Occipital lobe (tissue), 1 donor: ENCODE measurements at regions not wholly inside any gene's neighbourhood (a gene's known extent, or its start where the extent isn't known, plus 50 kb on each side); places are given as distances from the start of the nearest gene placed in this dataset.
A peak's percentile ranks its signal among the peaks of the same experiment; 100 is the strongest.

Experiments
- DNase-seq: peaks from one replicate; lab custom pipeline; 2025; lab: John Stamatoyannopoulos, UW

DNA sequence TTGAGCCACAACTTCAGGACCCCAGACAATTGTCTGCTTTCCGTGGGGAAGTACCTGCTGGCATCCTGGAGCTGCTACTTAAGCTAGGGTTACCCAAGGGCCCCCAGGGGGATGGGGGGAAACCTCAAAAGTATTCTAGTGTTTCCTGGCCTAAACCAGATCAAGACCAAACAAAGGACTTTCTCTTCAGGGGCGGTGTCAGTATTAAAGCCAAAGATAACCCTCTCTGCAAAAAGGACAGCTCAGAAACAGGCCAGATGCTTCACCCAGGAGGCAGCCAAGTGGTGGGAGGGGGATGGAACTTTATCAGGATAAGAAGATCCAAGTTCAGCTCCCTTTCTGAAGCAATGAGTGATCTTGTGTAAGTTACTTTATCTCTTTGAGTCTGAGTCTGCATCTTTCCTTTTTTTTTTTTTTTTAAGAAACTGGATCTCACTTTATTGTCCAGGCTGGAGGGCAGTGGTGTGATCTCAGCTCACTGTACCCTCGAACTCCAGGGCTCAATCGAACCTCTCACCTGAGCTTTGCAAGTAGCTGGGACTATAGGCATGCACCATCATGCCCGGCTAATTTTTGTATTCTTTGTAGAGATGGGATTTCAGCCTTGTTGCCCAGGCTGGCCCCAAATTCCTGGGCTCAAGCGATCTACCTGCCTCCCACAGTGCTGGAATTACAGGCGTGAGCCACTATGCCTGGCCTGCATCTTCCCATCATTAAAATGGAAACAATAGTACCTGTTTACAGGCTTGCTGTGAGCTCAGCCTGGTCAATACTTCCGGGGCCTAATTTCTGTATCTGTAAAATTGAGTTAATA is 151.8 kb upstream of the PTPRM start:
- DNase-seq, result no peak

DNA sequence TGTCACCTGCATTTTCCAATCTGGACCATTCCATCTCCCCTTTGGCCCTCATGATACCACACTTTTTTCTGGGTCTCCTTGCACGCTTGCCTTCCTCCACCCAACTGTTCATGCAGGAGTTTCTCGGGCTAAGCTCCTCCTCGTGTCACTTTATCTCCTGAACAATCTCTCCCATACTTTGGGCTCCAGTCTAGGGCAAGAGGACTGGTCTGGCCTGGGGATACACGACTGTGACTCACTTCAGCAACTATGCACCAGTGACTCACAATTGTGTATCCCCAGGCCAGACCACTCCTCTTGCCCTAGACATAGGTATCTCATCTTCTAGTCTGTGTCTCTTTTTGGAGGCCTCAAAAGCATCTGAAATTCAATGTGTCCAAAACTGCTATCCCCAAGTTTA is 149.4 kb upstream of the PTPRM start:
- DNase-seq, result no peak

DNA sequence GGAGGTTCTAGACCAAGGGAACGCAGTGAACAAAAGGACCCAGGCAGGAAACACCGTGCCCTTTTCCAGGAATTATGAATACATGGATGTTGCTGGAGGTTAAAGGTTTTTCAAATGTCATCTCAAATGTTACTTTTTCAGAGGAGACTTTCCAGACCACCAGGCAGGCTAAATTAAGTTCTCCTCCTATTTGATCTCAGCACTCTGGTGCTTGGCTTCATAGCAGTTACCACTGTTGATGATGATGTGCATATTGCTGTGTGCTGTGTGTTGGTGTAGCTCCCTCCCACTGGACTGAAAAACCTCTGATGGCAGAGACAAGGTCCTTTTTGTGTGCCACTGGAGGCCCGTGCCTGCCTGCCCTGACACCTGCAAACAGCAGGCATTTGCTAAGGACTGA is 137.3 kb upstream of the PTPRM start:
- DNase-seq, result no peak

DNA sequence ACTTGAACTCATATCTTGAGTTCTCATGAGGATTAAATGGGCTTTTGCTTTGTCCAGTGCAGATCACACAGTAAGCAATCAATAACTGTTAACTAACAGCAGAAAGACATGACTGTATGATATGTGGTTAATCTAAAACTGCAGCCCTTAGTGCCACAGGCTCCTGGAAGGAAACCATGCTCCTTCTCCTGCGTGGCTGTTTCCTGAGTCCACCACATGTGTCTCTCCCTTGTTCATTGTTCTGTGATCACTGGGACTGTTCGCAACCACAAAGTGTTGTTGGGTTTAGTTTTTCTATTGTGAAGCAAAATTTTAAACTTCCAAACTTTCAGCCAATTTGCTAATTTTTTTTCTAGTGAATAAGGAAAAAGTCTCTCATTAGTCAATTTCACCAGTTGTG is 130.9 kb upstream of the PTPRM start:
- DNase-seq, result no peak

DNA sequence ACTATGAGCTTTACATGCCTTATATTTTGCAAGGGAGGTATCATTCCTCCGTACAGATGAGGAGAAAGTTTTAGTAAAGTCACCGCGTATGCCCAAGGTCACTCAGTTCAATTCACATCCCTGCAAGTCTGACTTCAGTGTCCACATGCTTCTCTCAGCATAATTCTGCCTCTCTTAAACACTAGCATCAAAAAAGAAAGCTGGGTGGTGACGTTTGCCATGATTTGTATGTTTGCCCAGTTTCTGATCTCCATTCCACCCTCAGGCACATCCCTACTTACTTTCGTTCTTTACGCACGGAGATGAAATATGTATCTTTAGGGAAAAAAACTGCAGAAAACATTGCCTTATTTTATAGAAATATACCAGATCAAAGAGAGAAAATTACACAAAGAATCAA is 129.2 kb upstream of the PTPRM start:
- DNase-seq, result no peak

DNA sequence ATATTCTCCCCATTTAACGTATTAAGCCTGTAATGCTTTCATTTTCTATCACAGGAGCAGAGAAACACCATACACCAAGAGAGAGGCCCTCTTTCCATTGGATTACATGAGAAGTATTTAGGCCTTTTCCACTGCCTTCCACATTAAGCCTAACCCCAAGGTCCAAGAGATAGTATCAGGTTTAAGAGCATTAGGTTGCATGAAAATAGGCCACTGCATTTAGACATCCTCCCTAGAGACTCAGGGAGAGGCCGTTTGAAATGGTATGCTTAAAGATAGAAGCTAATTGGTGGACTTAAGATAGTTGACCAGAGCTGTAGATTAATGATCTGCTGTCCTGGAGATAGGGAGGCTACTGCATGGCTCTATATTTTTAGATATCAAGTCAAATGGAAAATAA is 128.5 kb upstream of the PTPRM start:
- no peak for DNase-seq

DNA sequence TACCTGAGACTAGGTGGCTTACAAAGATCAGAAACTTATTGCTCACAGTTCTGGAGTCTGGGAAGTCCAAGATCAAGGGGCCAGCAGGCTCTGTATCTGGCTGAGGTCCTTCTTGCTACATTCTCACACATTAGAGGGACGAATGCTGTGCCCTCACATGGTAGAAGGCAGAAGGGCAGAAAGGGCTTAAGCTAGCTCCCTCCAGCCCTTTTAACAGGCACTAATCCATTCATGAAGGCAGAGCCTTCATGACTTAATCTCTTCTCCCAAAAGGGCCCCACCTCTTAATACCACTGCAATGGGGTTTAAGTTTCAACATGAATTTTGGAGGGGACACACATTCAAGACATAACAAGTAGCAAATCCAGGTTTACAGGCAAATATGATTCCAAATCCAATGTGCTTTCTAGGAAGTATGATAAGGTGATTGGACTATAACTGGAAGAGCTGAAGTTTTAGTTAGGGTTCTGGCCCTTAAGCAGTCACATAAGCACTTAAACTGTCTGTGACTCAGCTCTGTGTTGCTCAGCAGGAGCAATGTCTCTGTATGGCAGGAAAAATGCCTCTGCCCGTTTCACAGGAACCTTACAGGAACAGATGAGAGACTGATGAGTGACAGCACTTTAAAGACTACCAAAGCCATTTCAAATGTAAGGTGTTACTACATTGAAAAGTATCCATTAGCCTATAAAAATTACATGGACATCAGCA is 119.6 kb upstream of the PTPRM start:
- no peak for DNase-seq

DNA sequence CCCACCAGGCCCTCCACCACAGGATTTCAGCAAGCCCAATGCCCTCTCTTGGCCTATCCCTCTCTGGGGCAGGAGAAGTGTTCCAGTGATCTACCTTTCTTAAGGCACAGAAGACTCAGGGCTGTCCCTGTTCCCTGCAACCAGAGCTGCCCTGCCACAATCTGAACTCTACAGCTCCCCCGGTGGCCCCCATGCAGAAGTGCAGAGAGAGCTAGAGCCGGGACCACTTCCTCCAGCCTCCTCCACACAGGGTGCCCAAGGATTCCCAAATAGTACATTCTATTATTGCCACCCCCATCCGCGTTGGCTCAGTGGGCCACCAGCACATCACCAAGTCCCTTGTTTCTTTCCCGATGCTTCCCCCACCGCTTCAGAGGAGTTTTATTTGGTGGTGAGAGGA is 114.8 kb upstream of the PTPRM start:
- DNase-seq, result no peak

DNA sequence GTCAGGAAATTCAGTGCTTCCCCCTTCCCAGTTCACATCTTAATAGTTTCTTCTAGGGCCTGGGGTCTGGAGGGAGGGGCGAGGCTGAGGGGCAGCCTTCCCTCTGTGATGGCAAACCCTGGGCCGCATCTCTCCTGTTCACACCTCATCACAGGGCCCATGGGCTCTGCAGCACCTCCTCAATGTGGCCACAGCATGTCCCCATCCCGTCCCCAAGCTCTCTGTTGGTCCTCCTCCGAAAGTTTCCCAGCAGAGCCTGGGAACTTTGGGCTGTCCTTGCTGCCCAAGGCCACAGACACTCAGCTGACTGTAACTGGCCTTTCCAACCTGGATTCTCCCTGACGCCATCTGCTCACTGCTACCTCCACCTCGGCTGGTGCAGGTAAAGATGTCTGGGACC is 112.7 kb upstream of the PTPRM start:
- no peak for DNase-seq

DNA sequence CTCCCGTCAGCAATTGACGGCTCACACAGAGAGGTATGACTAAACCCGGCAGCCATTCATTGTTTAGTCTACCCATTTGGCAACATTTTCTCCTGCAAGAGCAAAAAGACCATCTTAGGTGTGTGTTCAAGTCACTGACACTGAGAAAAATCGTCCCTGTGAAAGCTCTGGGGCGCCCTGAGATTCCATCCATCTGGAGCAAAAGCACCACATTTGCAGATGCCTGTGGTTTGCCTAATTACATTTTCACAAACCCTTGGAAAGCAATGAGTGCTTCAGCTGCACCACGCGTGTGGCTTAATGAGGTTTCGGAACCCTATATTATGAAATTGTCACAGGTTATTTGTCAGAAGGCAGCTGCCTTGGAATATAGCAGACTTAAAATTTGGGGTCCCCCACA is 110.7 kb upstream of the PTPRM start:
- no peak for DNase-seq

DNA sequence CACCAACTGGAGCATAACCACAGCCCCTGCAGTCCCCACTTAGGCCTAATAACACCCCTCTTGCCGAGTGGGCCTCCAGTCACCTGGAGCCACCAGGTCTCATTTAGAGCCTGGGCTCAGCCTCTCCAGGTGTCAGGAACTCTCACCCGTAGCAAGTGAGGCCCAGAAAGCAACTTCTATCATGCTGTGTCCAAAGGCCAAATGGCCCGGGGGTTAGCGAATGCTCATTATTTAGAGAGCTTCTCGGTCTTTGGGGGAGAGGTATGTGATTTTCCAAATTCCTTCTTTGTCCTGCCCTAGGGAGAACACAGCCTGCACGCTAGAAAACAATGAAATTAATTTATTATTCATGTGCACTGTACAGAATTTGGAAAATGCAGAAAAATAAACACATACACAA is 109.9 kb upstream of the PTPRM start:
- no peak for DNase-seq

DNA sequence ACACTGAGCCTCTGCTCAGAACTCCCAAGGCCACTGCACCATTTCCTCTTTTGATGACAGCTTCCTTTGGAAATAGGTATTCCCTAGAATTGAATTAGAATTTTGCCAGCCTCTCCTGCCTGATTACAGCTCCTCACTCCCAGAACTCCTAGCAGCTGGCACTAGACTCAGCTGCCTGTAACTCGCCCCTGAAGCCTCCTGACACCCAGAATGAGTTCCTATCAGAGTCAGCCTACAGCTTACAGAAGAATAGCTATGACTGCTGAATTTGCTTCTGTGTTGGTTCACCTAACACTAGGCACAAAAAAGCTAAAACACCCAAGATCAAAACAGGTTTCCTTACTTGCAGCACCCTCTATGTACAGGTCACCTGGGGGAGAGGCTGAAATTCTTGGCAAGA is 108.2 kb upstream of the PTPRM start:
- DNase-seq, result no peak

DNA sequence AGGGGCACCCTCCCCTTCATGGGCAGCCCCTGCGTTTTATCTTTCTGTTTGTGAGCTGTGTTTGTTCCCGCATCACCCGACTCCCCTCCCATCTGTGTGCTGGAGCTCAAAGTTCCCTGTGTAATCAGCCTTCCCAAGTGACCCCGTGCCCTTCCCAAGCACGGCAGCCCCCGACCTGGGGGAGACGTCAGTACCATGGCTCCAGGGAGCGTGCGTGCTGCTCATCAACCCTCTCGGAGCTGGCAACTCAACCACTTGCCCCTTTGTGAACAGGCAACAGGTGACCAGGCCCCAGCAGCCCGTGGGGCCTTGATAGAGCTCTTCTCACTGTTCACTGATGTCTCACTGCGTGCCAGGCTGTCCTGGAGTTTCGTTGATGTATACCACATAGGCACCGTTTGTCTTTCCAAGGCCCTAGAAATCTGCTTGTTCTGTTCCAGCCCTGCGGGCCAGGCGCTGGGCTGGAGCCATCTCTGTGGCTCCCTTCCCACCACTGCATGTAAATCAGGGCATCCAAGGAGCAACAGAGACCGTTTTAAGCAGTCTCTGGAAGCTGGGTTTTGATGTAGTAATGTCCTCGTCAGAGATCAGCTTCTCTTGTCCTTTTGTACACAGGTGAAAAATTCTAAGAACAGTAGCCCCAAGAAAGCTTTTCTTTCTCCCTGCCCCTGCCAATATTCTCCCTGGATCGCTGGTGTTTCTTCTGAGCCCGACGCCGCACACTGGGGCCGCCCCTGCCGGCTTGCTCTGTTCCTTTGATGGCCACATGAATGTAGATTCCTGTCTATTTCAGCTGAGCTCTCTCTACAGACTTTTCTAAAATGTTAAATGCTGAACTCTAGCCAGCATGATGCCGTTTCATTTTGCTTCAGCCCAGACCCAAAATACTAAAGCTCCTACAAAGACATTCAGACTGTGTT is 107.0 kb upstream of the PTPRM start:
- peak; percentile 41 for DNase-seq

DNA sequence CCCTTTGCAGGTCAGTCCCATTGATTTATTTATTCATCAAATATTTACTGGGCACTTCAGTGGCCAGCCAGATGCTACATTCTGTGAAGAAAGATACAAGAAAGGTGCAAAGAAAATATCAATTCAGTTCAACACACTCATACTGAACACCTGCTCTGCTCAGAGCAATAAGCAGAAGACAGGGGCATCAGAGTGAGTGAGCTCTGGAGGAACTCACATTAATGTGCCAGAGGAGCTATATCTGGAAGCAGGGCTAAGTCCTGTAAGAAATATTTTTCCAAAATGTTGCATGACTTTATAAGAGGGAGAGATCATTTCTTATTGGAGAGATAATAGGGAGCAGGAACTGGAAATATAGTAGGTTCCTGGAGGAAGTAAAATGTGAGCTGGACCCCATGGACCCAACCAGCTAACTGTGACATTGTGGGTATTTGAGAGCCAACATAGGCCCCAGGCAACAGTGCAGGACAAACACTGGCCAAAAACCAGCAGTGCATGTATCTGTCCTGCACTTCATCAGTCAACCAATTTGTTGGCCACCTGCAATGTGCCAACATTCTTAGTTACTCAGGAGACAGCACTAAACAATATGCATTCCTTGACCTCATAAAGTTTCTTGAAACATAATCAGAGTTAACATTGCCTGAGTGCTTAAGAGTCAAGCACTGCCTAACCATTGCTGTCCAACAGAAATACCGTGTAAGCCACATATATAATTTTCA is 102.7 kb upstream of the PTPRM start:
- no peak for DNase-seq

DNA sequence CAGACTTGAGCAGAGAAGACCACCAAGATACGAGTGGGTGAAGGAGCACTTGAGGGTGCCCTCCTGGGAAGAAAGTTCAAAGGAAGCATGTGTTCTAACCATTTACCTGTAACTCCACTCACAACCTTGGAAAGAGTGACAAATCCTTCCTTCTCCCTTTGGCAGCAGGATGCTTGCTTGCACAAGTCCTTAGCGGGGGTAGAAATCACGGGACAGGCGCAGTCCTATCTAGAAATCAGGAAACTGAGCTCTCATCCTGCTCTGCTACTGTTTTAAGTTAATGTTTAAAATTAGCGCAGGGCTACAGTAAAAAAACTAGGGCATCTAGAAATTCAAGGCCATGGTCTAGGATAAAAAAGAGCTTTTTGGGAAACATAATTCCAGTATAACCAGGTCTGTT is 100.9 kb upstream of the PTPRM start:
- DNase-seq, result no peak

DNA sequence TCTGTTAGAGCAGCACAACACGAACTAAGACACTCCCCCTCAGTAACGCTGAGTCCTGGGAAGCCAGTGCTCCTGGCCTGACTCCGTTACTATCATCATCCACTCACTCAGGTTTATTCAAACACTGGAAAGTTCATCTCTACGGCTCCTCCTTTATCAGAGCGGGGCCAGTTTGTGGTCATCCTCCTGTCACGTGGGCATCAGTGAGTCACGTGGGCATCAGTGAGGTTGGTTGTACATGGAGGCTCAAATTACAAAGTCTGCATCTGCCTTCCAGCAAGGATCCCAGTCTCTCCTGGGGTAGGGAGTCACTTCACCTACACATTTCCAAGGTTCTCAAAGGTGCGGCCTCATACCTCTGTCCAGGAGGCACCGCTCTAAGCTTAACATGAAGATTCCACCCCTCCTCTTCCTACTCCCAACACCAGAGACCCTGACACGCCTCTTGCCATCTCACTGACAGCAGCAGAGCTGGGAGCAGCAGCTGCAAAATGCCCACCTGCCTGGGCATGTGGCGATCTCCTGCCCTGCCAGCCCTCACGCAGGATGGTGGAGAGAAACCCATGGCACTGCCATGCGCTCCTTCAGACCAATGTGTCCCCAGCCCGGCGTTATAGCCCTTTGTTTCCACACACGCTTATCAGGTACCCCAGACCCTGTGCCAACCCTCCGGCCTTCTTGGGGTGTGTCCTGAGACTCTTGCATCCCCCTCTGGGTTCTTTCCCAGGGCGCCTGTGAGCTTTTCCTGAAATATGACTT is 99.2 kb upstream of the PTPRM start:
- DNase-seq, result no peak

DNA sequence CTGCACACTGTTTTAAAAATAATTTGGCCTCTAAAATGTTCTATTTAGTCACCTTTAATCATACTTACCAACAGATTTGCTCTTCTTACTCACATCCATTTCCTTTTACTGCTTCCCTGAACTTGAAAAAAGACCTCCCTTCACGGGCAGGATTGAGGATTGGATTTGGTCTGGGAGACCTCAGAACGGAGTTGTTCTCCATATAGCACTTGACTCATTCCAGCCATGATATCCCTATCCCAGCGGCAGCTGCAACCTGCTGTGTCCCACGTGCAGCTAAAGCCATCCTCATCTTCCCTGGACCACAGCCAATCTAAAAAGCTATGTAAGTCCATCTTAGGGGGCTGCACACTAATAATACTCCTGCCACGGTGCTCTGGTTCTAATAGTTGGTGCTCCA is 97.0 kb upstream of the PTPRM start:
- DNase-seq, result no peak

DNA sequence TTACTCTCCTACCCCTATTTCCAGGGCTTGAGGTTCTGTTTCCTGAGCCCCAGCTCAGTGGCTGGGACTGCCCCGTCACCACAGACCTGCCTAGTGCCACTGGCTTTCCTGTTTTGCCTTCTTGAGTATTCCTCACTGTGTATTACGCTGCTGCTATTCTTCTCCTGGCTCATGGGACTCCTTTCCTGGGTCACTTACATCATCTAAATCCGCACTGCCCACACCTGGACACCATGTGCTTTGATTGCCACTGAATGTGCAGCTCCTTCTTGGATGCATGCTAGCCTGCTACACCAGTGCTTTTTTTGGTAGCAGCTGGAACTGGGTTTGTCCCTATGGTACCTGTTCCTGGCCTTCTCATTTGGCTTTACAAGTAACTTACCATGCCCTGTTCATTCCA is 96.6 kb upstream of the PTPRM start:
- DNase-seq, result no peak

DNA sequence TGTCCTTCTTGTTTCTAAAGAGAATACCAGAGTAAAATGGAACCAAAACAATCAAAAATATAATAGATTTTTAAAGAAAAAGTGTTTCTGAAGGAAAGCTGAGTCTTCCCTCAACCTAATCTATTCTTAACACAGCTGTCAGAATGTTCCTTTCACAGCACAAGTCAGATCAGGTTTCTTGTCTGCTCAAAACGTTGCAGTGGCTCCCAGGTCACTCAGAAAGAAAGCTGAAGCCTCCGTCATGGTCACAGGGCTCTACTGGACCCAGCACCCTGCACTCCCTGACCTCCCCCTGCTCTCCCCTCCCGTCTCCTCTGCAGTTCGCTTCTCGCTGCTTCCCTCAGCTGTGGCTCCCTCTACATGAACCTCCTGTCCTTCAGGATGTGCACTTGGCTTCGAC is 90.7 kb upstream of the PTPRM start:
- no peak for DNase-seq

DNA sequence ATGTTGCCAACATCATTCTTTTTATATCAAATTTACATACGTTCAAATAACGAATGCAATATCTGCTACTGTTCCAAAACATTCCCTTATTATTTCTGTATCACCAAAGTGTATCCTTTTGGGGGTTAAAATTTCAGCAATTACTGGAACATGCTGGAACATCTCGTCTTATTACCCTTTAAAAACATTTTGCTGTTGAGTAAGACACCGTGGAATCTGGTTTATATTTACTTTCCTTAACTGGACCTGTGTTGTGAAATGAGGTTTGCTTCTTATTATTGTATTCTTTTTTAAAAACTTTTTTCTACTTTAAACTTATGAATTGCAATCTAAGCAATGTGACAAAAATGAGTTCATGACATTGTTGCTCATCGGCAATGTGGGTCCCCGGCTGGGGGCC is 87.4 kb upstream of the PTPRM start:
- no peak for DNase-seq

DNA sequence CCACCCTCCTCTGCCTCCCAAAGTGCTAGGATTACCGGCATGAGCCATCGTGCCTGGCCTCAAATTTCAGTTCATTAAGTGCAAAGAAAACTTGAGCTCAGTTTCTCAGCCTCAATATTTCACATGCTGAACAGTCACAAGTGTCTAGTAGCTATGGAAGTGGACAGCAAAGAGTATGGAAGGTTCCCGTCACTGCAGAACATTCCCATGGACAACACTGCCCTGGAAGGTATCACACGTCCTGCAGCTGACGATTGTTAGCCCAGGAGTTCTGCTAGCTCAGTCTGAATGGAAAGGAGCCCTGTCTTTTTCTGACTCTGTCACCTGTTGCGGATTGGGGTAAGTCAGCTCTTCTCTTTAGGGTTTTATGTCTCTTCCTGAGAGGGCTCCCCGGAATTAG is 86.2 kb upstream of the PTPRM start:
- no peak for DNase-seq
